Esophagus squamous epithelium (tissue), 5 donors: ENCODE measurements at regions not wholly inside any gene's neighbourhood (a gene's known extent, or its start where the extent isn't known, plus 50 kb on each side); places are given as distances from the start of the nearest gene placed in this dataset.

Source experiments
- DNase-seq: peaks from one replicate; lab custom pipeline; 2025; lab: John Stamatoyannopoulos, UW
- H3K27ac ChIP-seq, 4 donors: fragments of 200-600 bp; sonication (generic); one replicate each; pipeline ENCODE4 v1.5.1; 2016 to 2019; ENCODE audit warnings: mild to moderate bottlenecking in 1 of 4
- H3K27me3 ChIP-seq, 4 donors: fragments of 200-600 bp; sonication (generic); 1 replicate in 3 of 4; 2 replicates in 1 of 4; pipeline versions ENCODE4 v1.5.1 to v1.6.0; 2017 to 2021; ENCODE audit warnings: antibody characterized with exemption in 1 of 4
- H3K36me3 ChIP-seq, 3 donors: fragments of 200-600 bp; sonication (generic); one replicate each; pipeline ENCODE4 v1.5.1; 2016 to 2019
- H3K4me1 ChIP-seq, 3 donors: fragments of 200-600 bp; sonication (generic); one replicate each; pipeline ENCODE4 v1.5.1; 2017 to 2019
- H3K4me3 ChIP-seq, 4 donors: fragments of 200-600 bp; sonication (generic); 1 replicate in 3 of 4; 2 replicates in 1 of 4; pipeline ENCODE4 v1.5.1; 2016 to 2019; ENCODE audit warnings: mild to moderate bottlenecking in 2 of 4, moderate library complexity in 1 of 4
- H3K9me3 ChIP-seq, 3 donors: fragments of 200-600 bp; sonication (generic); one replicate each; pipeline ENCODE4 v1.5.1; 2016 to 2019
- POLR2A ChIP-seq, 4 donors: fragments of 450-650 bp; IDR thresholded peaks; one replicate each; pipeline ENCODE4 v1.6.1; 2017; ENCODE audit warnings: antibody characterized with exemption in 4 of 4, mild to moderate bottlenecking in 4 of 4, moderate library complexity in 3 of 4
- WGBS, 2 donors: methylation state at CpG; one replicate each; pipeline ENCODE4 v1.1.5; 2018; 5-methylcytosine and 5-hydroxymethylcytosine counted together
- intact Hi-C: fragments of 100-400 bp; cut with DNase I; formaldehyde crosslinking; loops from one replicate; pipeline ENCODE4 v1.15.0; 2022
- TF ChIP-seq, protein P1 (sequence below), 6 experiments: fragments of 450-650 bp in 4 of 6; fragments of 200-600 bp in 2 of 6; sonication (generic) in 2 of 6; IDR thresholded peaks; one replicate each; pipeline ENCODE4 v1.5.1; 2016 to 2019; ENCODE audit warnings: antibody characterized with exemption in 6 of 6, mild to moderate bottlenecking in 4 of 6, moderate library complexity in 4 of 6
- donor health status: DM: yes; HTN: yes; CAD: no.

DNA sequence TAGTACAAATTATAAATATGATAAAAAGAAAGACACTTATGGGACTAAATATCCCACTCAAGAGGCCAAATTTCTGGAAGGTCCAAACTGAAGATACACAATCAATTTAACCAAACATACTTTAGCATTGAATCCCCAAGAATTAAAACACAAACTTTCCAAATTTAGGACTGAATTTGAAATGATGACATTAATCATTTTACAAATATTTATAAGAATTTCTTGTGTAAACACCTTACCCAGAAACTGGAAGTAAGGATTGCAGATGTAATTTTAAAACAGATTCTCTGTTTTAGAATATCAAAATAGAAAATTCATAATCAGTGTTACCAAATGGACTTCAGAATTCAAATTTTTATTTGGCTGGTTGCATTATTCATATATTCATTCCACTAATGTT is 588.2 kb upstream of the KCND2 start:
- intact Hi-C loops: no loop called here
- no peaks in the 10 kb centered on the region for H3K9me3 ChIP-seq
- TF ChIP-seq, protein P1, sequence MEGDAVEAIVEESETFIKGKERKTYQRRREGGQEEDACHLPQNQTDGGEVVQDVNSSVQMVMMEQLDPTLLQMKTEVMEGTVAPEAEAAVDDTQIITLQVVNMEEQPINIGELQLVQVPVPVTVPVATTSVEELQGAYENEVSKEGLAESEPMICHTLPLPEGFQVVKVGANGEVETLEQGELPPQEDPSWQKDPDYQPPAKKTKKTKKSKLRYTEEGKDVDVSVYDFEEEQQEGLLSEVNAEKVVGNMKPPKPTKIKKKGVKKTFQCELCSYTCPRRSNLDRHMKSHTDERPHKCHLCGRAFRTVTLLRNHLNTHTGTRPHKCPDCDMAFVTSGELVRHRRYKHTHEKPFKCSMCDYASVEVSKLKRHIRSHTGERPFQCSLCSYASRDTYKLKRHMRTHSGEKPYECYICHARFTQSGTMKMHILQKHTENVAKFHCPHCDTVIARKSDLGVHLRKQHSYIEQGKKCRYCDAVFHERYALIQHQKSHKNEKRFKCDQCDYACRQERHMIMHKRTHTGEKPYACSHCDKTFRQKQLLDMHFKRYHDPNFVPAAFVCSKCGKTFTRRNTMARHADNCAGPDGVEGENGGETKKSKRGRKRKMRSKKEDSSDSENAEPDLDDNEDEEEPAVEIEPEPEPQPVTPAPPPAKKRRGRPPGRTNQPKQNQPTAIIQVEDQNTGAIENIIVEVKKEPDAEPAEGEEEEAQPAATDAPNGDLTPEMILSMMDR (IDR thresholded peaks at IDR 0.05): no peak
- no peak for TF ChIP-seq POLR2A (IDR thresholded peaks at IDR 0.05)

GRCh38 chr7:119685906-119686305 is 587.1 kb upstream of the KCND2 start:
- no peak for DNase-seq
- no peaks in the 10 kb centered on the region for H3K27me3 ChIP-seq
- H3K36me3 ChIP-seq: no peaks in the 10 kb centered on the region
- intact Hi-C loops: no loop called here
- no peaks in the 10 kb centered on the region for H3K9me3 ChIP-seq
- H3K27ac ChIP-seq: no peak overlapping the region
- H3K4me3 ChIP-seq: no peak overlapping the region
- no peaks in the 10 kb centered on the region for H3K4me1 ChIP-seq
- 55 to 67% methylated on average over 2 of the region's 2 CpGs for WGBS, 2 donors
- no peak for TF ChIP-seq POLR2A (IDR thresholded peaks at IDR 0.05)
- TF ChIP-seq, protein P1 (IDR thresholded peaks at IDR 0.05): no peak

More for the DNA sequence above, 588.2 kb upstream of the KCND2 start:
- H3K27ac ChIP-seq: no peak overlapping the region
- no peak for DNase-seq
- no peaks in the 10 kb centered on the region for H3K36me3 ChIP-seq
- H3K4me3 ChIP-seq: no peak overlapping the region
- H3K4me1 ChIP-seq: no peaks in the 10 kb centered on the region
- no peaks in the 10 kb centered on the region for H3K27me3 ChIP-seq

- no peak for TF ChIP-seq POLR2A (IDR thresholded peaks at IDR 0.05)
- TF ChIP-seq, protein P1 (IDR thresholded peaks at IDR 0.05): no peak
Measured at GRCh38 chr7:119688831-119689230, 584.1 kb upstream of the KCND2 start.

DNA sequence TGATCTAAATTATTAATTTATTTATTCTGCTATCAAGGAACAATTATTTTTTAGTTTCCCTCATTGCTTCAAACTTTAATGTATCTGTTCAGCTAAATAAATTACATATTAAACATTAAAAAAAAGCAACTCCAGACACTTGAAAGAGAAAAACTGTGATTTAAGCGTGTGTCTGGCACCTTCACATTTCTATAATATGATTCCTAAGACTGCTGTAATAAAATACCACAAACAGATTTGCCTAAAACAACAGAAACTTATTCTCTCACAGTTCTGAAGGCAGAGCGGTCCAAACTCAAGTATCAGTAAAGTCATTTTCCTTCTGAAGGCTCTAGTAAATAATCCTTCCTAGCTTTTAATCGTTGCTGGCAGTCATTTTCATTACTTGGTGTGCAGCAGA is 580.4 kb upstream of the KCND2 start:
- Histone ChIP-seq H3K4me1 (no peaks in the 10 kb centered on the region), H3K9me3 (no peaks in the 10 kb centered on the region), H3K27ac (no peak overlapping the region), H3K4me3 (no peak overlapping the region), H3K36me3 (no peaks in the 10 kb centered on the region), H3K27me3 (no peaks in the 10 kb centered on the region)
- no peak for DNase-seq
- TF ChIP-seq, protein P1 (IDR thresholded peaks at IDR 0.05): no peak
- no peak for TF ChIP-seq POLR2A (IDR thresholded peaks at IDR 0.05)
- intact Hi-C loops: no loop called here
- 46 to 56% methylated on average over 3 of the region's 3 CpGs for WGBS, 2 donors

More at GRCh38 chr7:119688831-119689230, 584.1 kb upstream of the KCND2 start:
- intact Hi-C loops: no loop called here
- no peak for DNase-seq
- 53 to 58% methylated on average over 2 of the region's 2 CpGs for WGBS, 2 donors
- H3K27me3 ChIP-seq: no peaks in the 10 kb centered on the region
- no peaks in the 10 kb centered on the region for H3K4me1 ChIP-seq
- no peaks in the 10 kb centered on the region for H3K9me3 ChIP-seq
- no peak overlapping the region for H3K4me3 ChIP-seq
- no peaks in the 10 kb centered on the region for H3K36me3 ChIP-seq
- H3K27ac ChIP-seq: no peak overlapping the region

DNA sequence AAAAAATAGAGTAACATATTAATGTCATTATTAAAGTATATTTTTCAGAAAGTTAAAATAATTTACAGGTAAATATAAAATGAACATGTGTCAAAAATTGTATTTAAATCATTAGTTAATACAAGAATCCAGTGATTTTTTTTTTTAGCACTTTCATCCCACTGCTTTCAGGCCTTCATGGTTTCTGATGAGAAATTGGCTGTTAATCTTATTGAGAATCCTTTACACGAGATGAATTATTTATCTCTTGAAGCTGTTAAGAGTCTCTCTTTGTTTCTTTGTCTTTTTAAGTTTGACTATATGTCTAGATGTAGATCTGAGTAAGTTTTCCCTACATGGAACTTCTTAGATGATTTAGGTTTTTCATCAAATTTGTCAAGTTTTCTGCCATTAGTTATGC is 578.5 kb upstream of the KCND2 start:
- 31 to 32% methylated on average over 1 of the region's 1 CpG for WGBS, 2 donors
- no peak for DNase-seq
- no peaks in the 10 kb centered on the region for H3K27me3 ChIP-seq
- intact Hi-C loops: no loop called here
- H3K4me1 ChIP-seq: no peaks in the 10 kb centered on the region
- H3K4me3 ChIP-seq: no peak overlapping the region
- no peaks in the 10 kb centered on the region for H3K36me3 ChIP-seq
- TF ChIP-seq, protein P1 (IDR thresholded peaks at IDR 0.05): no peak
- TF ChIP-seq POLR2A (IDR thresholded peaks at IDR 0.05): no peak
- no peak overlapping the region for H3K27ac ChIP-seq
- H3K9me3 ChIP-seq: no peaks in the 10 kb centered on the region
